ENCODE measurements at regions not wholly inside any gene's neighbourhood (a gene's known extent, or its start where the extent isn't known, plus 50 kb on each side); places are given as distances from the start of the nearest gene placed in this dataset.

GRCh38 chr1:58154256-58154655 is 392.3 kb downstream of the OMA1 start:
- no peak for DNase-seq (ENCODE audit: extremely low spot score)
- no peak for TF ChIP-seq CTCF (IDR thresholded peaks at IDR 0.05; ENCODE audit: control extremely low read depth, extremely low read depth, low read depth, missing control alignments)
- POLR2A ChIA-PET: no interaction called here
- CTCF ChIA-PET: interaction anchor here (0.8 to 1.2 kb wide), 2 partner anchors 10 to 12 kb away, joined by 3 read pairs; no protein-coding TSS in a partner anchor

- ChIA-PET POLR2A (no interaction called here), CTCF (interaction anchor here (0.9 to 2.0 kb wide), 2 partner anchors 11 to 13 kb away, joined by 3 to 7 read pairs; no protein-coding TSS in a partner anchor)
- TF ChIP-seq CTCF (IDR thresholded peaks at IDR 0.05; ENCODE audit: control extremely low read depth, extremely low read depth, low read depth, missing control alignments): no peak
- no peak for DNase-seq (ENCODE audit: extremely low spot score)
Observed at GRCh38 chr1:58152697-58153096, 393.8 kb downstream of the OMA1 start.

GRCh38 chr1:58149271-58149812 is 397.2 kb downstream of the OMA1 start:
- TF ChIP-seq CTCF (IDR thresholded peaks at IDR 0.05; ENCODE audit: control extremely low read depth, extremely low read depth, low read depth, missing control alignments): no peak
- no peak for DNase-seq (ENCODE audit: extremely low spot score)
- CTCF ChIA-PET: no interaction called here
- POLR2A ChIA-PET: no interaction called here

GRCh38 chr1:58144698-58145270 is 401.7 kb downstream of the OMA1 start:
- POLR2A ChIA-PET: no interaction called here
- no peak for TF ChIP-seq CTCF (IDR thresholded peaks at IDR 0.05; ENCODE audit: control extremely low read depth, extremely low read depth, low read depth, missing control alignments)
- CTCF ChIA-PET: interaction anchor here (1.8 to 2.2 kb wide), 2 partner anchors 13 to 19 kb away, joined by 7 to 8 read pairs; no protein-coding TSS in a partner anchor

GRCh38 chr1:58143972-58144697 is 402.4 kb downstream of the OMA1 start:
- CTCF ChIA-PET: interaction anchor here (0.8 to 2.2 kb wide), 4 partner anchors 14 to 30 kb away, joined by 3 to 8 read pairs (median 5); no protein-coding TSS in a partner anchor
- no peak for DNase-seq (ENCODE audit: extremely low spot score)
- POLR2A ChIA-PET: no interaction called here
- no peak for TF ChIP-seq CTCF (IDR thresholded peaks at IDR 0.05; ENCODE audit: control extremely low read depth, extremely low read depth, low read depth, missing control alignments)

More at GRCh38 chr1:58144698-58145270, 401.7 kb downstream of the OMA1 start:
- DNase-seq (ENCODE audit: extremely low spot score): no peak

- no peak for TF ChIP-seq CTCF (IDR thresholded peaks at IDR 0.05; ENCODE audit: control extremely low read depth, extremely low read depth, low read depth, missing control alignments)
- CTCF ChIA-PET: interaction anchor here (2.8 kb wide), 1 partner anchor 22 kb away, joined by 9 read pairs; no protein-coding TSS in a partner anchor
- POLR2A ChIA-PET: no interaction called here
- DNase-seq (ENCODE audit: extremely low spot score): no peak
Observed at GRCh38 chr1:58136387-58136786, 410.1 kb downstream of the OMA1 start.

Data from GM10248 (cell line).